HEK293 (cell line): ENCODE measurements at regions not wholly inside any gene's neighbourhood (a gene's known extent, or its start where the extent isn't known, plus 50 kb on each side); places are given as distances from the start of the nearest gene placed in this dataset.

Source experiments
- CTCF ChIA-PET: fragments of 350-600 bp; formaldehyde crosslinking; extraction: SDS; loops from one replicate; lab custom pipeline; 2021; ENCODE audit warnings: antibody characterized with exemption; lab: Yijun Ruan, JAX
- POLR2A ChIA-PET: fragments of 300-600 bp; formaldehyde crosslinking; extraction: SDS; loops from one replicate; lab custom pipeline; 2020; ENCODE audit warnings: antibody characterized with exemption, inconsistent platforms; lab: Yijun Ruan, JAX
- H3K27ac ChIP-seq: fragments of 200-500 bp; sonication (Bioruptor generic); 2 replicates; pipeline ENCODE4 v1.5.1; 2014; ENCODE audit warnings: low read depth, low read length, control low read depth, inconsistent platforms; ENCODE audit errors: extremely low read depth
- H3K36me3 ChIP-seq, 2 experiments: fragments of 200-500 bp in 1 of 2; sonication (Bioruptor generic) in 1 of 2; 1 replicate in 1 of 2; 2 replicates in 1 of 2; pipeline ENCODE4 v1.5.1; 2014 to 2017; ENCODE audit warnings: inconsistent platforms in 2 of 2, low read length in 2 of 2; ENCODE audit not compliant: control insufficient read depth in 2 of 2, insufficient read depth in 1 of 2
- H3K4me1 ChIP-seq: fragments of 200-500 bp; sonication (Bioruptor generic); 2 replicates; pipeline ENCODE4 v1.5.1; 2014; ENCODE audit warnings: mild to moderate bottlenecking, low read length, inconsistent platforms; ENCODE audit not compliant: control insufficient read depth, insufficient read depth
- H3K4me3 ChIP-seq: 2 replicates; pipeline ENCODE4 v1.5.1; 2011; ENCODE audit warnings: low read depth, mild to moderate bottlenecking, control low read depth, low read length, moderate library complexity
- H3K9me3 ChIP-seq: fragments of 200-500 bp; sonication (Bioruptor generic); 2 replicates; pipeline ENCODE4 v1.5.1; 2014; ENCODE audit warnings: low read depth, low read length, inconsistent platforms; ENCODE audit not compliant: control insufficient read depth, insufficient read depth
- HOXC10 ChIP-seq: sonication (generic); formaldehyde crosslinking; IDR thresholded peaks from 2 replicates; pipeline ENCODE4 v1.8.1; 2023; ENCODE audit warnings: mild to moderate bottlenecking, missing genetic modification reagents
- KLF8 ChIP-seq: fragments of 450-650 bp; formaldehyde crosslinking; IDR thresholded peaks from 2 replicates; pipeline ENCODE4 v1.5.1; 2016; ENCODE audit warnings: missing biosample characterization, missing genetic modification characterization
- TRIM28 ChIP-seq: IDR thresholded peaks from 2 replicates; pipeline ENCODE4 v1.6.1; 2011; ENCODE audit warnings: low read length, control low read depth, borderline replicate concordance
- ZBTB1 ChIP-seq: fragments of 450-650 bp; formaldehyde crosslinking; IDR thresholded peaks from 2 replicates; pipeline ENCODE4 v1.5.1; 2016; ENCODE audit warnings: missing biosample characterization, missing genetic modification characterization
- ZIC2 ChIP-seq: fragments of 450-650 bp; formaldehyde crosslinking; IDR thresholded peaks from 2 replicates; pipeline ENCODE4 v1.5.1; 2016; ENCODE audit warnings: missing biosample characterization, missing genetic modification characterization
- ZNF155 ChIP-seq: fragments of 450-650 bp; formaldehyde crosslinking; IDR thresholded peaks from 2 replicates; pipeline ENCODE4 v1.5.1; 2016; ENCODE audit warnings: missing biosample characterization, missing genetic modification characterization
- ZNF16 ChIP-seq: fragments of 450-650 bp; formaldehyde crosslinking; IDR thresholded peaks from 2 replicates; pipeline ENCODE4 v1.5.1; 2016; ENCODE audit warnings: low read depth, missing biosample characterization, missing genetic modification characterization
- ZNF239 ChIP-seq: fragments of 450-650 bp; formaldehyde crosslinking; IDR thresholded peaks from 2 replicates; pipeline ENCODE4 v1.5.1; 2016; ENCODE audit warnings: missing biosample characterization, missing genetic modification characterization
- ZNF324 ChIP-seq: fragments of 450-650 bp; formaldehyde crosslinking; IDR thresholded peaks from 2 replicates; pipeline ENCODE4 v1.5.1; 2016; ENCODE audit warnings: missing biosample characterization, missing genetic modification characterization
- ZNF341 ChIP-seq: fragments of 450-650 bp; formaldehyde crosslinking; IDR thresholded peaks from 2 replicates; pipeline ENCODE4; 2016; ENCODE audit warnings: low read depth, missing biosample characterization, missing genetic modification characterization
- ZNF423 ChIP-seq: fragments of 450-650 bp; formaldehyde crosslinking; IDR thresholded peaks from 2 replicates; pipeline ENCODE4 v1.5.1; 2016; ENCODE audit warnings: missing biosample characterization, missing genetic modification characterization
- ZNF426 ChIP-seq: fragments of 450-650 bp; formaldehyde crosslinking; IDR thresholded peaks from 2 replicates; pipeline ENCODE4 v1.5.1; 2017; ENCODE audit warnings: missing biosample characterization, missing genetic modification characterization, mild to moderate bottlenecking, inconsistent platforms, moderate library complexity
- ZNF530 ChIP-seq: fragments of 450-650 bp; formaldehyde crosslinking; IDR thresholded peaks from 2 replicates; pipeline ENCODE4 v1.5.1; 2016; ENCODE audit warnings: low read depth, missing biosample characterization, missing genetic modification characterization
- ZNF548 ChIP-seq: fragments of 450-650 bp; formaldehyde crosslinking; IDR thresholded peaks from 2 replicates; pipeline ENCODE4 v1.5.1; 2016; ENCODE audit warnings: missing biosample characterization, missing genetic modification characterization
- ZNF561 ChIP-seq: fragments of 450-650 bp; IDR thresholded peaks from 2 replicates; pipeline ENCODE4 v1.5.1; 2018; ENCODE audit warnings: missing biosample characterization, missing genetic modification characterization, borderline replicate concordance
- ZNF660 ChIP-seq: fragments of 450-650 bp; IDR thresholded peaks from 2 replicates; pipeline ENCODE4 v1.5.1; 2018; ENCODE audit warnings: missing biosample characterization, mild to moderate bottlenecking, missing genetic modification characterization
- ZNF830 ChIP-seq: fragments of 450-650 bp; IDR thresholded peaks from 2 replicates; pipeline ENCODE4 v1.5.0; 2018; ENCODE audit warnings: missing biosample characterization, missing genetic modification characterization, low read depth, mild to moderate bottlenecking, moderate library complexity
- ZSCAN16 ChIP-seq: fragments of 450-650 bp; formaldehyde crosslinking; IDR thresholded peaks from 2 replicates; pipeline ENCODE4 v1.5.1; 2016; ENCODE audit warnings: missing biosample characterization, missing genetic modification characterization
- ZSCAN30 ChIP-seq: fragments of 450-650 bp; IDR thresholded peaks from 2 replicates; pipeline ENCODE4 v1.5.1; 2018; ENCODE audit warnings: missing biosample characterization, mild to moderate bottlenecking, missing genetic modification characterization, moderate library complexity
- TF ChIP-seq, protein P1 (sequence below): fragments of 450-650 bp; formaldehyde crosslinking; IDR thresholded peaks from 2 replicates; pipeline ENCODE4 v1.5.1; 2016; ENCODE audit warnings: missing biosample characterization, missing genetic modification characterization
- TF ChIP-seq, protein P2 (sequence below): fragments of 450-650 bp; formaldehyde crosslinking; conservative IDR thresholded peaks from 2 replicates; pipeline ENCODE4 v1.5.1; 2016; ENCODE audit warnings: low read depth, missing biosample characterization, missing genetic modification characterization

DNA sequence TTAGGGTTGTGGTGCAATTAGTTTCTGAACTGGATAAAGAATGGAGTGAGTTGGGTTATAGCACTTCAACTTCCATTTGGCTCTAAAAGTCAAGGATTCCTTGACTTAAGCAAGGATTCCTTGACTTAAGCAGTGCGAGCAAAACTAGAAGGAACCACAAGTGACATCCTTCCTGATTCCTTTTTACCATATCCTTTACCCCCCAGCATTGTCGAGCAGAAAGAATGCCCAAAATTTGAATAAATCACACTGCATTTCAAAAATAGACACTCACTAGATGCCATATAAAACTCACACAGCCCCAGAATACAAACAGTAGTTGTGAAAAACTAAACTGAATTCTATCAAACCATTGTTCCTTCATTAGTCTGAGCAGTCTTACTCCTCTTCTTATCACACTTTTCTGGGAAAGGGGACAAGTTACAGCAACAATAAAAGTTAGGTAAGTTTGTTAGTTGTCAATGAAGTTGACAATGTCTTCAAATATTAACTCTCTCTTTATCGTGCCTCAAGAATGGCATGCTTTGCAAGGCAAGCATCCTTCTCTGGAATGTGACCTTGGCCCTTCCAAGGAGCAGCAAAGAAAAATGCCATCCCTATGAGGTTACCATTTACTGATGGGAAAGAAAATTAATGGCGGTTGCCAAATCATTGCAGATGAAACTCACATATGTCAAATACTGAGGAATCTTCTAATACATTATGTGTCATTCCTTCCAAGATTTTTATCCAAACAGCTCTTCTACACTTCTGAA lies 273.3 kb upstream of the ANKRD55 start (continued):
- TF ChIP-seq, protein P1, sequence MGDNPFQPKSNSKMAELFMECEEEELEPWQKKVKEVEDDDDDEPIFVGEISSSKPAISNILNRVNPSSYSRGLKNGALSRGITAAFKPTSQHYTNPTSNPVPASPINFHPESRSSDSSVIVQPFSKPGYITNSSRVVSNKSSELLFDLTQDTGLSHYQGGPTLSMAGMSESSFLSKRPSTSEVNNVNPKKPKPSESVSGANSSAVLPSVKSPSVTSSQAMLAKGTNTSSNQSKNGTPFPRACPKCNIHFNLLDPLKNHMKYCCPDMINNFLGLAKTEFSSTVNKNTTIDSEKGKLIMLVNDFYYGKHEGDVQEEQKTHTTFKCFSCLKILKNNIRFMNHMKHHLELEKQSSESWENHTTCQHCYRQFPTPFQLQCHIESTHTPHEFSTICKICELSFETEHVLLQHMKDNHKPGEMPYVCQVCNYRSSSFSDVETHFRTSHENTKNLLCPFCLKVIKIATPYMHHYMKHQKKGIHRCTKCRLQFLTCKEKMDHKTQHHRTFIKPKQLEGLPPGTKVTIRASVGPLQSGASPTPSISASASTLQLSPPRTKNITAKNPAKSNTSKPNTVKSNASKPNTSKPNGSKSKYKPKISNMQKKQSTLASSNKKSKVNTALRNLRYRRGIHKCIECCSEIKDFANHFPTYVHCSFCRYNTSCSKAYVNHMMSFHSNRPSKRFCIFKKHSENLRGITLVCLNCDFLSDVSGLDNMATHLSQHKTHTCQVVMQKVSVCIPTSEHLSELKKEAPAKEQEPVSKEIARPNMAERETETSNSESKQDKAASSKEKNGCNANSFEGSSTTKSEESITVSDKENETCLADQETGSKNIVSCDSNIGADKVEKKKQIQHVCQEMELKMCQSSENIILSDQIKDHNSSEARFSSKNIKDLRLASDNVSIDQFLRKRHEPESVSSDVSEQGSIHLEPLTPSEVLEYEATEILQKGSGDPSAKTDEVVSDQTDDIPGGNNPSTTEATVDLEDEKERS (tag by site-specific recombination): no peak
- TF ChIP-seq ZNF561 (tag by site-specific recombination) (no peak), ZIC2 (no peak), ZNF155 (no peak), ZNF324 (tag by site-specific recombination) (no peak), ZNF830 (tag by site-specific recombination) (no peak), ZNF16 (tag by site-specific recombination) (no peak), HOXC10 (CRISPR knock-in tag) (no peak)
- TF ChIP-seq, all 188 proteins: peak for 0

DNA sequence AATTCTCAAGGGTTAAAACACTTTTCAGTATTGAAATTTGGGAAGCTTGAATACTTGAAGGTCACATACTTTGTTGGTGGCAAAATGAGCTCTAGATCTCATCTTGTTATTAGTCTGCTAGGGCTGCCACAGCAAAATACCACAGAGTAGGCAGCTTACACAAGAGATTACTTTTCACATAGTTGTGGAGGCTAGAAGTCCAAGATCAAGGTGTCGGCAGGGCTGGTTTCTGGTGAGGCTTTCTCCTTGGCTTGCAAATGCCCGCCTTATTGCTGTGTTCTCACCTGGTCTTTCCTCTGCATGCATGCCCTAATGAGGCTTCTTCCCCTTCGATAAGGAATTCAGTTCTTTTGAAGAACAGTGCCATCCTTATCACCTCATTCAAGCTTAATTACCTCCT lies 270.8 kb upstream of the ANKRD55 start:
- CTCF ChIA-PET: no interaction called here
- TF ChIP-seq ZBTB1 (tag by site-specific recombination) (no peak), KLF8 (tag by site-specific recombination) (no peak), ZNF239 (tag by site-specific recombination) (no peak), ZNF548 (peak; percentile 94)
- H3K36me3 ChIP-seq: no peaks in the 10 kb centered on the region
- H3K9me3 ChIP-seq: no peaks in the 10 kb centered on the region
- no peak overlapping the region for H3K27ac ChIP-seq
- no peaks in the 10 kb centered on the region for H3K4me1 ChIP-seq
- POLR2A ChIA-PET: no interaction called here
- H3K4me3 ChIP-seq: no peak overlapping the region

DNA sequence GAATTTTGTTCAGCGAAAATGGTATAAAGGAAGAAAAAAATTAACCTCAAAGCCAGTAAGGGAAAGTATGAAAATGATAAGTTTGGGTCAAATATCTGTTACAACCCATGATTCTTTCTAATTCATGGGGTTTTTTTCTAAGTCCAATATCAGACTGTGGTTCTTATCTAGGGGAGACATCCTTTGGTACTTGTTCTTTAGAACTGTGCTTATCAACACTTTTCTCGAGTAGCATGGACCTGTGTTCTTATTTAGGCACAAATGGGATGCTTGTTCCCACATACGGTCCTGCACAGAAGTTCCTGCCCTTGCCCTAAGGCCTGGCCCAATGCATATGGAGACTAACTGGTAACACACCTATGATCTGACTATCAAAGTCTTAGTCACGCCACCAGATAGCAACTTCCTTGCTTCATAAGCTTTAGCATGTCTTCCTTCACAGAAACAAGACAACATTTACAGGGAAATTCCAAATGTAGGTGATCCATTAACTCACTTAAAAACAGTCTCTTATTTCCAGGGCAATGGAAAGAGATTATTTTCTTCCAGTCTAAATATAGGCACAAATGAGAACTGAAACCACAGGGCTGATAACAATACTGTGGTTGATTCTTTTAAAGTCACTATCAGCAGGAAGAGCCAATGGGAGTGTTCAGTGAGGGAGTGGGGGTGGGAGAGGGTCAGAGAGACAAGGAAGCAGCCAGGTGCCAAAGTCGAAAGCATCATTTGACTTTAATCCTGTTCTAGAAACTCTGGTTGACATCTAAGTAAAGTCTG lies 268.8 kb upstream of the ANKRD55 start:
- POLR2A ChIA-PET: no interaction called here
- Histone ChIP-seq H3K4me1 (no peaks in the 10 kb centered on the region), H3K27ac (no peak overlapping the region), H3K4me3 (no peak overlapping the region), H3K36me3 (no peaks in the 10 kb centered on the region), H3K9me3 (no peaks in the 10 kb centered on the region)
- CTCF ChIA-PET: no interaction called here
- TF ChIP-seq ZNF341: no peak
- no peak for TF ChIP-seq ZNF426
- no peak for TF ChIP-seq TRIM28
- no peak for TF ChIP-seq ZNF423 (tag by site-specific recombination)
- TF ChIP-seq ZNF660 (tag by site-specific recombination): no peak
- TF ChIP-seq, protein P2, sequence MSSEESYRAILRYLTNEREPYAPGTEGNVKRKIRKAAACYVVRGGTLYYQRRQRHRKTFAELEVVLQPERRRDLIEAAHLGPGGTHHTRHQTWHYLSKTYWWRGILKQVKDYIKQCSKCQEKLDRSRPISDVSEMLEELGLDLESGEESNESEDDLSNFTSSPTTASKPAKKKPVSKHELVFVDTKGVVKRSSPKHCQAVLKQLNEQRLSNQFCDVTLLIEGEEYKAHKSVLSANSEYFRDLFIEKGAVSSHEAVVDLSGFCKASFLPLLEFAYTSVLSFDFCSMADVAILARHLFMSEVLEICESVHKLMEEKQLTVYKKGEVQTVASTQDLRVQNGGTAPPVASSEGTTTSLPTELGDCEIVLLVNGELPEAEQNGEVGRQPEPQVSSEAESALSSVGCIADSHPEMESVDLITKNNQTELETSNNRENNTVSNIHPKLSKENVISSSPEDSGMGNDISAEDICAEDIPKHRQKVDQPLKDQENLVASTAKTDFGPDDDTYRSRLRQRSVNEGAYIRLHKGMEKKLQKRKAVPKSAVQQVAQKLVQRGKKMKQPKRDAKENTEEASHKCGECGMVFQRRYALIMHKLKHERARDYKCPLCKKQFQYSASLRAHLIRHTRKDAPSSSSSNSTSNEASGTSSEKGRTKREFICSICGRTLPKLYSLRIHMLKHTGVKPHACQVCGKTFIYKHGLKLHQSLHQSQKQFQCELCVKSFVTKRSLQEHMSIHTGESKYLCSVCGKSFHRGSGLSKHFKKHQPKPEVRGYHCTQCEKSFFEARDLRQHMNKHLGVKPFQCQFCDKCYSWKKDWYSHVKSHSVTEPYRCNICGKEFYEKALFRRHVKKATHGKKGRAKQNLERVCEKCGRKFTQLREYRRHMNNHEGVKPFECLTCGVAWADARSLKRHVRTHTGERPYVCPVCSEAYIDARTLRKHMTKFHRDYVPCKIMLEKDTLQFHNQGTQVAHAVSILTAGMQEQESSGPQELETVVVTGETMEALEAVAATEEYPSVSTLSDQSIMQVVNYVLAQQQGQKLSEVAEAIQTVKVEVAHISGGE: no peak
- TF ChIP-seq ZNF830 (tag by site-specific recombination): no peak
- TF ChIP-seq ZNF530 (tag by site-specific recombination): no peak
- no peak for TF ChIP-seq ZSCAN16 (tag by site-specific recombination)
- TF ChIP-seq ZNF548: no peak
- no peak for TF ChIP-seq ZSCAN30
